Sigmoid colon (tissue), 4 donors: ENCODE measurements at regions not wholly inside any gene's neighbourhood (a gene's known extent, or its start where the extent isn't known, plus 50 kb on each side); places are given as distances from the start of the nearest gene placed in this dataset.

ENCODE experiments used
- CTCF ChIP-seq, 4 experiments: fragments of 450-650 bp in 3 of 4; fragments of 200-600 bp in 1 of 4; IDR thresholded peaks; one replicate each; pipeline ENCODE4 v1.5.1; 2016 to 2019; ENCODE audit warnings: antibody characterized with exemption in 4 of 4, mild to moderate bottlenecking in 3 of 4, moderate library complexity in 2 of 4
- EP300 ChIP-seq, 4 donors: sonication (generic); formaldehyde crosslinking; IDR thresholded peaks; one replicate each; pipeline ENCODE4 v1.6.1; 2017; ENCODE audit warnings: antibody characterized with exemption in 4 of 4
- POLR2A ChIP-seq, 2 donors: fragments of 450-650 bp; IDR thresholded peaks; one replicate each; pipeline ENCODE4 v1.6.1; 2016; ENCODE audit warnings: antibody characterized with exemption in 2 of 2, mild to moderate bottlenecking in 2 of 2, moderate library complexity in 2 of 2
- POLR2AphosphoS5 ChIP-seq, 4 donors: sonication (generic); formaldehyde crosslinking; IDR thresholded peaks; one replicate each; pipeline ENCODE4 v1.6.1; 2017; ENCODE audit warnings: antibody characterized with exemption in 4 of 4

- TF ChIP-seq POLR2AphosphoS5 (IDR thresholded peaks at IDR 0.05) (no peak), CTCF (IDR thresholded peaks at IDR 0.05) (no peak), POLR2A (IDR thresholded peaks at IDR 0.05) (no peak), EP300 (IDR thresholded peaks at IDR 0.05) (no peak)
These were observed 161.5 kb downstream of the HLX start for GRCh38 chr1:221040691-221041285.
